GM12878 (cell line): ENCODE measurements at regions not wholly inside any gene's neighbourhood (a gene's known extent, or its start where the extent isn't known, plus 50 kb on each side); places are given as distances from the start of the nearest gene placed in this dataset.

Experiments used
- ATAC-seq: fragments of 200-7000 bp; cut with Tn5 transposase; 3 replicates; pipeline ENCODE4 v1.9.1; 2020; ENCODE audit warnings: mild to moderate bottlenecking, moderate library complexity
- BruUV-seq: library from RNA; stranded (reverse); fragments of 400-500 nt; replicated peaks from 2 replicates; lab custom pipeline; 2021; lab: Mats Ljungman, UMichigan
- CTCF ChIA-PET: fragments of 300-600 bp; sonication (Branson Sonifier 250); formaldehyde crosslinking; extraction: SDS; loops from one replicate; lab custom pipeline; 2021; ENCODE audit warnings: inconsistent platforms; lab: Yijun Ruan, JAX
- POLR2A ChIA-PET: fragments of 350-600 bp; formaldehyde crosslinking; extraction: SDS; loops from one replicate; lab custom pipeline; 2021; ENCODE audit warnings: inconsistent platforms; lab: Charles Lee
- RAD21 ChIA-PET: fragments of 300-600 bp; sonication (Branson Sonifier 250); formaldehyde crosslinking; loops from one replicate; lab custom pipeline; 2023; ENCODE audit warnings: antibody characterized with exemption; ENCODE audit not compliant: unreplicated experiment; lab: Charles Lee
- SMC1A ChIA-PET: fragments of 300-600 bp; sonication (Branson Sonifier 250); formaldehyde crosslinking; loops from one replicate; lab custom pipeline; 2023; ENCODE audit not compliant: unreplicated experiment, uncharacterized antibody; lab: Charles Lee
- DNase-seq: peaks from one replicate; pipeline ENCODE4 v3.0.0-alpha.2; 2011; ENCODE audit warnings: low read depth, low spot score
- FAIRE-seq: peaks from 3 replicates; lab custom pipeline; 2011; peaks lifted over from hg19 to GRCh38; lab: Jason Lieb, UNC
- H2AFZ ChIP-seq: 2 replicates; pipeline ENCODE4 v1.6.0; 2011; ENCODE audit warnings: low read depth, low read length, control low read depth; ENCODE audit not compliant: control insufficient read depth
- H3K27ac ChIP-seq: 2 replicates; pipeline ENCODE4 v1.5.1; 2011; ENCODE audit warnings: control low read depth; ENCODE audit not compliant: control insufficient read depth, insufficient read depth
- H3K27me3 ChIP-seq, 2 experiments: replicated peaks in 1 of 2; 2 replicates each; pipeline versions ENCODE4 v1.6.0 to v1.6.1; 2011; ENCODE audit warnings: low read length in 1 of 2; ENCODE audit not compliant: control insufficient read depth in 2 of 2, insufficient read depth in 2 of 2
- H3K36me3 ChIP-seq, 2 experiments: 2 replicates each; pipeline ENCODE4 v1.5.1; 2011; ENCODE audit warnings: low read length in 1 of 2; ENCODE audit not compliant: control insufficient read depth in 2 of 2, insufficient read depth in 2 of 2
- H3K4me1 ChIP-seq: 2 replicates; pipeline ENCODE4 v1.6.1; 2011; ENCODE audit warnings: mild to moderate bottlenecking, low read length, moderate library complexity, mixed read lengths; ENCODE audit not compliant: control insufficient read depth, insufficient read depth
- H3K4me2 ChIP-seq: 2 replicates; pipeline ENCODE4 v1.6.0; 2011; ENCODE audit warnings: control low read depth; ENCODE audit not compliant: control insufficient read depth, insufficient read depth
- H3K4me3 ChIP-seq: fragments of 200-600 bp; sonication (generic); 2 replicates; pipeline ENCODE4 v1.5.1; 2016
- H3K79me2 ChIP-seq: 2 replicates; pipeline ENCODE4 v1.6.0; 2011; ENCODE audit warnings: low read length; ENCODE audit not compliant: control insufficient read depth, insufficient read depth
- H3K9ac ChIP-seq: 2 replicates; pipeline ENCODE4 v1.8.0; 2011; ENCODE audit warnings: low read length, control low read depth, mixed read lengths; ENCODE audit not compliant: control insufficient read depth, insufficient read depth
- H3K9me3 ChIP-seq: replicated peaks from 3 replicates; pipeline ENCODE4 v1.5.1; 2011; ENCODE audit warnings: mild to moderate bottlenecking, low read length; ENCODE audit not compliant: control insufficient read depth, insufficient read depth
- H4K20me1 ChIP-seq: 2 replicates; pipeline ENCODE4 v1.6.0; 2011; ENCODE audit not compliant: control insufficient read depth, insufficient read depth
- EP300 ChIP-seq, 2 experiments: fragments of 150-350 bp in 1 of 2; IDR thresholded peaks; 2 replicates each; pipeline ENCODE4 v1.6.1; 2011 to 2012; ENCODE audit warnings: low read depth in 2 of 2, low read length in 2 of 2, borderline replicate concordance in 1 of 2, improper control_type of control experiment in 1 of 2, inconsistent platforms in 1 of 2; ENCODE audit not compliant: control insufficient read depth in 1 of 2
- FOXM1 ChIP-seq: IDR thresholded peaks from 2 replicates; pipeline ENCODE4 v1.6.1; 2012; ENCODE audit warnings: low read depth, mild to moderate bottlenecking, inconsistent platforms, low read length, moderate library complexity
- IKZF1 ChIP-seq: fragments of 450-650 bp; conservative IDR thresholded peaks from 2 replicates; pipeline ENCODE4 v1.6.1; 2017; ENCODE audit warnings: antibody characterized with exemption, mild to moderate bottlenecking
- NKRF ChIP-seq: fragments of 450-650 bp; conservative IDR thresholded peaks from 2 replicates; pipeline ENCODE4 v1.6.1; 2017; ENCODE audit warnings: mild to moderate bottlenecking, moderate library complexity
- PAX8 ChIP-seq: fragments of 450-650 bp; IDR thresholded peaks from 2 replicates; pipeline ENCODE4 v1.6.1; 2017; ENCODE audit warnings: mild to moderate bottlenecking, moderate library complexity
- PKNOX1 ChIP-seq: fragments of 450-650 bp; IDR thresholded peaks from 2 replicates; pipeline ENCODE4 v1.6.1; 2016; ENCODE audit warnings: mild to moderate bottlenecking
- RELB ChIP-seq: fragments of 450-650 bp; IDR thresholded peaks from 2 replicates; pipeline ENCODE4 v1.6.1; 2017; ENCODE audit warnings: low read depth, mild to moderate bottlenecking, moderate library complexity
- SIX5 ChIP-seq: IDR thresholded peaks from 2 replicates; pipeline ENCODE4 v1.6.1; 2011; ENCODE audit warnings: mild to moderate bottlenecking, low read depth, low read length, moderate library complexity; ENCODE audit not compliant: severe bottlenecking
- SP1 ChIP-seq: IDR thresholded peaks from one replicate; pipeline ENCODE4 v1.6.1; 2011; ENCODE audit warnings: low read depth, low read length
- SREBF2 ChIP-seq: IDR thresholded peaks from 2 replicates; pipeline ENCODE4 v1.6.1; 2012; ENCODE audit warnings: mild to moderate bottlenecking, low read length
- SRF ChIP-seq, 2 experiments: IDR thresholded peaks; 2 replicates each; pipeline ENCODE4 v1.6.1; 2011; ENCODE audit warnings: low read depth in 2 of 2, low read length in 2 of 2, mild to moderate bottlenecking in 1 of 2, moderate library complexity in 1 of 2
- SUZ12 ChIP-seq: fragments of 200-600 bp; sonication (generic); IDR thresholded peaks from one replicate; pipeline ENCODE4 v1.6.1; 2018; ENCODE audit warnings: antibody characterized with exemption, mild to moderate bottlenecking; ENCODE audit not compliant: unreplicated experiment
- TAF1 ChIP-seq: IDR thresholded peaks from 2 replicates; pipeline ENCODE4 v1.6.1; 2011; ENCODE audit warnings: mild to moderate bottlenecking, low read depth, low read length, borderline replicate concordance
- ZNF217 ChIP-seq: fragments of 450-650 bp; IDR thresholded peaks from 2 replicates; pipeline ENCODE4 v1.6.1; 2017; ENCODE audit warnings: antibody characterized with exemption, mild to moderate bottlenecking
- ZSCAN29 ChIP-seq: fragments of 450-650 bp; IDR thresholded peaks from 2 replicates; pipeline ENCODE4 v1.6.1; 2017; ENCODE audit warnings: mild to moderate bottlenecking, moderate library complexity
- WGBS: methylation state at CpG from one replicate; pipeline ENCODE4 v1.1.6; 2016; ENCODE audit warnings: low lambda C conversion rate; ENCODE audit not compliant: insufficient replicate concordance, insufficient coverage; ENCODE audit errors: missing lambda C conversion rate; 5-methylcytosine and 5-hydroxymethylcytosine counted together
- in situ Hi-C: fragments of 300-500 bp; cut with MboI; formaldehyde crosslinking; loops from 9 replicates; pipeline ENCODE4 v1.14.3; 2018; ENCODE audit warnings: mixed read lengths
- intact Hi-C: fragments of 100-400 bp; cut with micrococcal nuclease; formaldehyde crosslinking; loops from one replicate; pipeline ENCODE4 v1.14.2; 2022; ENCODE audit not compliant: unreplicated experiment

GRCh38 chr18:14962626-14963025 is 214.7 kb downstream of the ANKRD30B start:
- H3K9me3 ChIP-seq: no peaks in the 10 kb centered on the region; the same call in 2 of the 3 replicates
- no peaks in the 10 kb centered on the region for H3K27me3 ChIP-seq
- no peaks in the 10 kb centered on the region for H4K20me1 ChIP-seq
- no peak overlapping the region for H3K4me3 ChIP-seq
- BruUV-seq: no TSS peak
- H3K4me2 ChIP-seq: no peak overlapping the region
- CTCF ChIA-PET: no interaction called here
- DNase-seq: no peak
- no peaks in the 10 kb centered on the region for H3K4me1 ChIP-seq
- H2AFZ ChIP-seq: no peak overlapping the region
- TF ChIP-seq SIX5: no peak
- TF ChIP-seq ZSCAN29: no peak
- TF ChIP-seq SP1: no peak
- no peak for TF ChIP-seq IKZF1
- TF ChIP-seq PKNOX1: no peak
- TF ChIP-seq, all 136 proteins: peak for 0
- in situ Hi-C loops (loop anchor here (25.0 kb wide), 1 partner anchor 100 kb away; no protein-coding TSS in a partner anchor), intact Hi-C loops (no loop called here)
- ChIA-PET POLR2A (no interaction called here), RAD21 (no interaction called here), SMC1A (no interaction called here)
- H3K79me2 ChIP-seq: no peaks in the 10 kb centered on the region
- FAIRE-seq: no peak
- no peak for ATAC-seq
- WGBS: 47% methylated on average over 7 of the region's 8 CpGs
- no peaks in the 10 kb centered on the region for H3K36me3 ChIP-seq
- no peak overlapping the region for H3K9ac ChIP-seq
- no peak overlapping the region for H3K27ac ChIP-seq

GRCh38 chr18:14963246-14963645 is 215.3 kb downstream of the ANKRD30B start:
- Histone ChIP-seq H3K9ac (no peak overlapping the region), H2AFZ (no peak overlapping the region), H3K27ac (no peak overlapping the region), H3K27me3 (no peaks in the 10 kb centered on the region), H3K9me3 (no peaks in the 10 kb centered on the region; the same call in 2 of the 3 replicates), H3K79me2 (no peaks in the 10 kb centered on the region), H3K4me2 (no peak overlapping the region), H3K4me3 (no peak overlapping the region), H4K20me1 (no peaks in the 10 kb centered on the region), H3K36me3 (no peaks in the 10 kb centered on the region), H3K4me1 (no peaks in the 10 kb centered on the region)
- WGBS: 30% methylated on average over 6 of the region's 6 CpGs
- ChIA-PET POLR2A (no interaction called here), SMC1A (no interaction called here), RAD21 (no interaction called here), CTCF (no interaction called here)
- BruUV-seq: no TSS peak
- in situ Hi-C loops: loop anchor here (25.0 kb wide), 1 partner anchor 101 kb away; no protein-coding TSS in a partner anchor
- intact Hi-C loops: no loop called here
- no peak for ATAC-seq
- FAIRE-seq: no peak
- no peak for DNase-seq
- TF ChIP-seq TAF1: no peak
- TF ChIP-seq RELB: no peak
- TF ChIP-seq SREBF2: no peak
- no peak for TF ChIP-seq SP1
- TF ChIP-seq SRF (IDR thresholded peaks at IDR 0.05; ENCODE audit: low read depth in 2 of 2, low read length in 2 of 2): no peak
- TF ChIP-seq FOXM1: no peak
- no peak for TF ChIP-seq EP300 (IDR thresholded peaks at IDR 0.05; ENCODE audit: borderline replicate concordance in 1 of 2, control insufficient read depth in 1 of 2, low read depth in 2 of 2, low read length in 2 of 2)
- TF ChIP-seq ZNF217: no peak
- no peak for TF ChIP-seq NKRF
- TF ChIP-seq PAX8: no peak
- TF ChIP-seq SUZ12: no peak
